ENCODE measurements at regions not wholly inside any gene's neighbourhood (a gene's known extent, or its start where the extent isn't known, plus 50 kb on each side); places are given as distances from the start of the nearest gene placed in this dataset.

- Histone ChIP-seq H3K4me3 (no peak overlapping the region), H3K4me1 (no peaks in the 10 kb centered on the region), H3K27me3 (no peaks in the 10 kb centered on the region), H3K36me3 (no peaks in the 10 kb centered on the region), H3K9me3 (no peaks in the 10 kb centered on the region), H3K27ac (no peak overlapping the region)
- no peak for TF ChIP-seq EP300 (IDR thresholded peaks at IDR 0.05)
- no peak for TF ChIP-seq CTCF (IDR thresholded peaks at IDR 0.05)
- TF ChIP-seq POLR2AphosphoS5 (IDR thresholded peaks at IDR 0.05) = no peak
- no peak for TF ChIP-seq POLR2A (IDR thresholded peaks at IDR 0.05)
- intact Hi-C loops (cut with DNase I) = no loop called here
- no peak for DNase-seq
- WGBS, 2 donors = 90 to 94% methylated on average over 6 of the region's 6 CpGs
Observed at GRCh38 chr9:27632254-27632653, 59.0 kb upstream of the C9orf72 start.

GRCh38 chr9:27633764-27634163 lies 60.5 kb upstream of the C9orf72 start:
- no peaks in the 10 kb centered on the region for H3K4me1 ChIP-seq
- WGBS, 2 donors = 40 to 52% methylated on average over 4 of the region's 4 CpGs
- TF ChIP-seq POLR2A (IDR thresholded peaks at IDR 0.05) (no peak), CTCF (IDR thresholded peaks at IDR 0.05) (no peak), EP300 (IDR thresholded peaks at IDR 0.05) (no peak), POLR2AphosphoS5 (IDR thresholded peaks at IDR 0.05) (no peak)
- no peaks in the 10 kb centered on the region for H3K27me3 ChIP-seq
- no peak overlapping the region for H3K27ac ChIP-seq
- DNase-seq = no peak
- intact Hi-C loops (cut with DNase I) = no loop called here
- no peaks in the 10 kb centered on the region for H3K36me3 ChIP-seq
- H3K9me3 ChIP-seq = no peaks in the 10 kb centered on the region
- H3K4me3 ChIP-seq = no peak overlapping the region

GRCh38 chr9:27634879-27635278 lies 61.6 kb upstream of the C9orf72 start:
- H3K4me3 ChIP-seq = no peak overlapping the region
- no peak overlapping the region for H3K27ac ChIP-seq
- no peak for DNase-seq
- H3K9me3 ChIP-seq = no peaks in the 10 kb centered on the region
- H3K36me3 ChIP-seq = no peaks in the 10 kb centered on the region
- intact Hi-C loops (cut with DNase I) = no loop called here
- no peak for TF ChIP-seq POLR2A (IDR thresholded peaks at IDR 0.05)
- TF ChIP-seq EP300 (IDR thresholded peaks at IDR 0.05) = no peak
- TF ChIP-seq POLR2AphosphoS5 (IDR thresholded peaks at IDR 0.05) = no peak
- no peak for TF ChIP-seq CTCF (IDR thresholded peaks at IDR 0.05)
- H3K27me3 ChIP-seq = no peaks in the 10 kb centered on the region
- no peaks in the 10 kb centered on the region for H3K4me1 ChIP-seq
- 51 to 74% methylated on average over 2 of the region's 2 CpGs for WGBS, 2 donors

- Histone ChIP-seq H3K27me3 (no peaks in the 10 kb centered on the region), H3K4me3 (no peak overlapping the region), H3K4me1 (no peaks in the 10 kb centered on the region), H3K27ac (no peak overlapping the region), H3K36me3 (no peaks in the 10 kb centered on the region), H3K9me3 (no peaks in the 10 kb centered on the region)
- no peak for TF ChIP-seq POLR2A (IDR thresholded peaks at IDR 0.05)
- no peak for TF ChIP-seq POLR2AphosphoS5 (IDR thresholded peaks at IDR 0.05)
- TF ChIP-seq EP300 (IDR thresholded peaks at IDR 0.05) = no peak
- no peak for TF ChIP-seq CTCF (IDR thresholded peaks at IDR 0.05)
- WGBS, 2 donors = 83 to 86% methylated on average over 6 of the region's 6 CpGs
- intact Hi-C loops (cut with DNase I) = no loop called here
- DNase-seq = no peak
Observed at GRCh38 chr9:27638716-27639115, 65.4 kb upstream of the C9orf72 start.

- H3K9me3 ChIP-seq = no peaks in the 10 kb centered on the region
- intact Hi-C loops (cut with DNase I) = no loop called here
- H3K4me1 ChIP-seq = peaks cover 0 to 6% (median 0%) of the 10 kb centered on the region in 4 donors
- no peaks in the 10 kb centered on the region for H3K27me3 ChIP-seq
- 61 to 80% methylated on average over 3 of the region's 3 CpGs for WGBS, 2 donors
- H3K27ac ChIP-seq = no peak overlapping the region
- H3K36me3 ChIP-seq = no peaks in the 10 kb centered on the region
- DNase-seq = no peak
- H3K4me3 ChIP-seq = no peak overlapping the region
- TF ChIP-seq POLR2A (IDR thresholded peaks at IDR 0.05) = no peak
- no peak for TF ChIP-seq POLR2AphosphoS5 (IDR thresholded peaks at IDR 0.05)
- TF ChIP-seq CTCF (IDR thresholded peaks at IDR 0.05) = no peak
Observed at GRCh38 chr9:27645161-27645840, 72.0 kb upstream of the C9orf72 start.

Data from sigmoid colon (tissue), 6 donors.